ENCODE measurements at regions not wholly inside any gene's neighbourhood (a gene's known extent, or its start where the extent isn't known, plus 50 kb on each side); places are given as distances from the start of the nearest gene placed in this dataset.
"Not testable (repeated sequence)": the region's sequence is repeated elsewhere in the genome, so short reads cannot be mapped to it uniquely, and the experiment has no call there.

GRCh38 chr16:72455743-72456659 is 284.0 kb upstream of the PMFBP1 start:
- no peak for DNase-seq (ENCODE audit: low spot score)

DNA sequence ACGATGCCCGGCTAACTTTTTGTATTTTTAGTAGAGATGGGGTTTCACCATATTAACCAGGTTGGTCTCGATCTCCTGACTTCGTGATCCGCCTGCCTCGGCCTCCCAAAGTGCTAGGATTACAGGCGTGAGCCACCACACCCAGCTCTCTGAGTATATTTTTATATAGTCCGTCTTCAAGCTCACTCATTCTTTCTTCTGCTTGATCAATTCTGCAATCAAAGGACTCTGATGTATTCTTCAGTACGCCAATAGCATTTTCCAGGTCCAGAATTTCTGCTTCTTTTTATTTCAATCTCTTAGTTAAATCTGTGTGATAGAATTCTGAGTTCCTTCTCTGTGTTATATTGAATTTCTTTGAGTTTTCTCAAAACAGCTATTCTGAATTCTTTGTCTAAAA is 281.9 kb upstream of the PMFBP1 start:
- not testable (repeated sequence) for DNase-seq (ENCODE audit: low spot score)

GRCh38 chr16:72444696-72445095 is 272.7 kb upstream of the PMFBP1 start:
- no peak for DNase-seq (ENCODE audit: low spot score)

DNA sequence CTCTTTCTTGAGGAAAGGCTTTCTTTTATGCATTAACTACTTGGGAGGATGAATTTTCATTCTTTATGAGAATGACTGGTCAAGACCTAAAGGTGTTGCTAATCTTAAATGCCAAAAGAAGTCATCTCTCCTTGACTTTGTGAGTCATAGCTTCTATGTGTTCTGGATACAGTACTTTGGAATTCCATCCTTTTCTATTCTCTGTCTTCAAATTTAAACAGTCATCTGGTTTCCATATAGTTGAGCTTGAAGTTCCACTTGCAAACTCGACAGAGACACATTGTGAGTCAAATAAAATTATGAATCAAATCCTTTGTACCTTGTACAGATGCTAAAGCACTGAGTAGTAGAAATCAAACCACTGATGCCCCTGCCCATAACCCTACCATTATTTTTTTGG is 271.9 kb upstream of the PMFBP1 start:
- no peak for DNase-seq (ENCODE audit: low spot score)

GRCh38 chr16:72442385-72443158 is 270.6 kb upstream of the PMFBP1 start:
- no peak for DNase-seq (ENCODE audit: low spot score)

DNA sequence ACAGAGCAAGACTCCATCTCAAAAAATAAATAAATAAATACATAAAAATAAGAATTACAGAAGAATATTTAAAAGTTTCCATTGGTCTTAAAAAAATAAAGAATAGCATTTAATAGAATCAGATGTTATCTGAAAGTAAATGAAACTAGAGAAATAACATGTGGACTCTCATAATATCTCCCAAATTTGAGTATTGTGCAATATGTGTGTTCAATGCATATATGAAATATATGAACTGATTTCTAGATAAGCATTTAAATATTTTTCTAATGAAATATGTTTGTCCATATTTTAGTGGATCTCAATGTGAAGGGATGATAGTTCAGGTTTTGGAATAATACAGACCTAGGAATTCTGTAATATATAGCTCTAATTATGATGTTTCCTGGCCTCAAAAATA is 265.9 kb upstream of the PMFBP1 start:
- DNase-seq (ENCODE audit: low spot score): no peak

GRCh38 chr16:72434159-72434558 is 262.2 kb upstream of the PMFBP1 start:
- DNase-seq (ENCODE audit: low spot score): no peak

DNA sequence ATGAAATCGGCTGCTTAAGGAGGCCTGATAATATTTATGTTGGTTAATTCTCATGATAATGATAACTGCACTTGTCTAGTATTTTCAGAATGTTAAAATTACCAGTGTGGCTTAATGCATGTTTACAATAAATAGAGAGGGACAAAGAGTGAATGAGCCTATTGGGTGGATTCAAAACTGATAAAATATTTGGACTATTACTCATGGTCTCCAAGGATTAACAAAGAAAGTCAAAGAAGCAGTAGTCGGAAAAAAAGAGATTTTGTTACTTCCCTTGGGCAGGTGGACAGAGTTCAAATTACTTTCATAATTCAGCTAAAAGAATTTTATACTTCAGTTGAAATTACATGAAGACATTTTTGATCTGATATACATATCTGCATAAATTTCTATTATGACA is 258.2 kb upstream of the PMFBP1 start:
- no peak for DNase-seq (ENCODE audit: low spot score)

DNA sequence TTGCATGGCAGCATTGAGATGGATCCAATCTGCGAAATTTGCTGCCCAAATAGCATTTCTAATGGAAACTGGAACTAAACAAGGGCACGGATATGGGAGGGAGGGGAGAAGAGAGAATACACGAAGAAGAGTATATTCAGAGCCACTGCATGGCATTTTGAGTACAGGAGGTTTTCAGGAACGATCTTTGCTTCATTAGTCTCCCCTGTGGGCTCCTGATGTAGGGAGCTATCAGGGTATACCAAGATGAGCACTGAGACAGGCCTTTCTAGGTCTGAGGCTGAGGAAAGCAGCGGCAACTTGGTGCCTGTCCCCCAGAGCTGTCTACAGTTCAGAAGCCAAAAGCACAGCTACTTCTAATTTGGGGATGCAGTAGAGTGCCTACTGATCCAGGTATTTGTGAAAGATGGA is 257.7 kb upstream of the PMFBP1 start:
- DNase-seq (ENCODE audit: low spot score): no peak

DNA sequence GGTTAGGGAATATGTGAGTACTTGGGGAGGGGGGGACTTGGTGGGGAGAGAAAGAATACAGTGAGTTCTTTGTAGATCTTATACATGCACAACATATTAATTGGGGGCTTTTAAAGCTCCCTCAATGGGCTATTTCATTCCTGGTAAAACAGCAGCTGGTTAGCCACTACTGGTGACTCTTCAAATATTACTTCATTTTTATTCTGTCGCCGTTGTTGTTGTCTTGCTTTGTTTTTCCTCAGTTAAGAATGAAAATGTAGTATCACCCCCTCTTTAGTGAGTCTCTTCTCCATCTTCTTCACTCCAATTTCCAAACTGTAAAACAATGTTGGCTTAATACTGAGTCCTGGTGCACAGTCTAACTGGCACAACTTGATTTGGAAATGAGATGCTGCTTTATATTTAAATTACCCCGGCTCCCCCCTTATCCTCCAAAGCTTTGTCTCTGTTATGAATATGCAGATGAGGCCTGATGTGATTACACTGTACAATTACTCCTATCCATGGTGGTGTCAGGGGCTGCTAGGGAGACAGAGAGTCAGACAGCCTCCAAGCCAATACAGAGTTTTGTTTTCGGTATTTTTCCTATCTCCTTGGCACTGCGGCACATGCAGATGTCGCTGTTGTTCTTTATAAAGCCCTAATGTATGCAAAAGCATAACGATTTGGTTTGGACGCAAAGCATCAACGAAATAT is 256.9 kb upstream of the PMFBP1 start:
- no peak for DNase-seq (ENCODE audit: low spot score)

DNA sequence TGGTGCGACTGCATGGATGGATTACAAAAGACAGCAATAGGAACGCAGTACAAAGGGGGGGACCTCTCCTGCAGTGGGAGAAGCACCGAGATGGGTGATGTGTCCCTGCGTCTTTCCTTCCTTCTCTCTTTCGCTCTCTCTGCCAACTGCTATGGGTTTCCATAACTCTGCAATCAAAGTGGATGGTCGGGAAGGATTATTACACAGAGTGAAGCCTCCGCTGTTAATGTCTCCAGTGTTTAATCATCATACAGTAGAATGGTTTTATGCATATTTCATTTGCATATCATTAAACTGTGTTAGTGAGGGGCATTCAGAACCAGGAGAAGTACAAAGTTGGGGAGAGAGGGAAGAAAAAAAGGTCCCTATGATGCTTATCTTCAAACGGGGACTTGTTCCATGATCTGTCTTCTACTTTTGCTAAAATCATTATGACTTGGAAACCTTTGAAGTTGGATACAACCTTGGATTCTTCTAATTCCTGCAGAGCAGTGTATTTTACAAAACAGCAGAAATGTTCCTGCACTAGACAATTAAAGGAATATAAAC is 255.9 kb upstream of the PMFBP1 start:
- DNase-seq (ENCODE audit: low spot score): no peak

DNA sequence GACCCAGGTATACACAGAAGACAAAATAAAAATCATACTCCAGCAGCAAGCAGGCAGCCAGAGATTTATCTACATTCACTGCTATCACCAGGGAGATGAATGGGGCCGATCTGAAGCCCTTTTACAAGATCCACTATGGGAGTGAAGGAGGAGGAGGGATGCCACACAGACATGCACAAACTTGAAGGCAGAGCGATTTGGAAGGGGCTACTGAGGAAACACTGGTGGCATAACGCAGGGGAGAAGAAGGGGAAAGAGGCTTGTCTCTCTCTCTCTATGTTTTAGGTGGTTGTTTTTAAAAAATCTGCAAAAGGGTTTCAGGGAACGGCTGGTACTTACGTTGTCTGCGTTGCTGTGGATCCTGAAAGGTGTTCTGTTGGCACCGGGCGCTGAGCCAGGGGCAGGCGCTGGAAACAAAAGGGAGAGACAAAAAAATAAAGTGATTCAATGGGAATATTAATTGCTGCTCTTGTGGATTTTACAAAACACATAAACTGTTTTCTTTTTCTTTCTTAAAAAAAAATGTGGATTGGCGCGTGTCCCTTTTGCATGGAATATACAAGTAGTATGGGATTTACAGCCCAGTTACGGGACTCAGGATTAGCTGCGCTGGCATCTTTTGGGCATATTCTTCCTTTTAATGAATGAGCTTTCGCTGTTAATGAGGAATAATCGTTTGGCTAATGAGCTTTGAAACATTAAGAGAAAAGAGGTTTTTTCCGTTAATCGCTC is 255.3 kb upstream of the PMFBP1 start:
- no peak for DNase-seq (ENCODE audit: low spot score)

GRCh38 chr16:72426386-72426785 is 254.4 kb upstream of the PMFBP1 start:
- no peak for DNase-seq (ENCODE audit: low spot score)

- no peak for DNase-seq (ENCODE audit: low spot score)
These were observed 253.8 kb upstream of the PMFBP1 start for GRCh38 chr16:72425571-72426341.

GRCh38 chr16:72424757-72425156 is 252.8 kb upstream of the PMFBP1 start:
- no peak for DNase-seq (ENCODE audit: low spot score)

GRCh38 chr16:72422308-72422897 is 250.4 kb upstream of the PMFBP1 start:
- no peak for DNase-seq (ENCODE audit: low spot score)

DNA sequence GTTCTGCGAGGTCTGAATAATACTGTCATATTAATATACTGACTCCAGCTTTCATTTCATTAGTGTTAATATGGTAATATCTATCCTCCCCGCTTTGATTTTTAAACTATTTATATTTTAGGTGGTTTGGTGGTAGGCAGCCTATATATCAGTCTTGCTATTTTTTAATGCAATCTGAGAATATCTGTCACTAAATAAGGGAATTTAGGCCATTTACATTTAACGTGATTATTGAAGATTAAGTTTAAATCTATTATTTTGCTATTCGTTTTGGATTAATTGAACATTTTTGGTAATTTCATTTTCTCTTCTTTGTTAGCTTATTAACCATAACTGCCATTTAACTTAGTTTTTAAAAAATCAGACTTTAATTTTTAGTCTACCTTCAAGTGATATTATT is 247.7 kb upstream of the PMFBP1 start:
- DNase-seq (ENCODE audit: low spot score): no peak

DNA sequence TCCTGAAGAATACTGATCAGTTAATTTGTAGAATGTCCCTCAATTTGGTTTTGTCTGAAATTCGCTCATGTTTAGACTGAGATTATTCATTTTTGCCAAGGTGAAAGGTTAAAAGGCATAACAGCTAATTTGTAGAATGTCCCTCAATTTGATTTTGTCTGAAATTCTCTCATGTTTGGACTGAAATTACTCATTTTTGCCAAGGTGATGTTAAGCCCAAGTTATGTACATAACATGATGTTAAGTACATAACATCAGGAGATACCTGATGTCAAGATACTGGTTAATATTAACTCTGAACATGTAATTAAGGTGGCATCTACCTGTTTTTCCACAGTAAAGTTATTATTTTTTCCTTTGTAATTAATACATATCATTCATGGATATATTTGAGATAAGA is 243.4 kb upstream of the PMFBP1 start:
- DNase-seq (ENCODE audit: low spot score): no peak

DNA sequence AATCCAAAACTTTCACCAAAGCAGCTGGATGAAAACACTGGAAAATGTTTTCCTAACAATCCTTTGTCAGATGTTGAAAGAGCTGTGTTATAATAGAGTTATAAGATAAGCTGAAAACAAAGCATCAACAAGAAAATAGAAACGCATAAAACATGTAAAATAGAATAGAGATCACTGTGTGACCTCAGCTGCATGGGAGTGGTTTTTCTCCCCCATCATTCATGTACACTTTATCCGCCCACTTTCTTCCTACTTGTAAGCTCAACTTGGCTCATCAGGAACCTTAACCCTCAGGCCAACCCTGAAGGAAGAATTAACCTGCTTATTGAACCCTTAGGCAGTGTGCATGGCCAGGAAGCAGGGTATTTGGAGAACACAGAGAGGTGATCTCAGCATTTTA is 238.5 kb upstream of the PMFBP1 start:
- DNase-seq (ENCODE audit: low spot score): no peak

- DNase-seq (ENCODE audit: low spot score): no peak
These were observed 237.5 kb upstream of the PMFBP1 start for GRCh38 chr16:72409423-72409822.

DNA sequence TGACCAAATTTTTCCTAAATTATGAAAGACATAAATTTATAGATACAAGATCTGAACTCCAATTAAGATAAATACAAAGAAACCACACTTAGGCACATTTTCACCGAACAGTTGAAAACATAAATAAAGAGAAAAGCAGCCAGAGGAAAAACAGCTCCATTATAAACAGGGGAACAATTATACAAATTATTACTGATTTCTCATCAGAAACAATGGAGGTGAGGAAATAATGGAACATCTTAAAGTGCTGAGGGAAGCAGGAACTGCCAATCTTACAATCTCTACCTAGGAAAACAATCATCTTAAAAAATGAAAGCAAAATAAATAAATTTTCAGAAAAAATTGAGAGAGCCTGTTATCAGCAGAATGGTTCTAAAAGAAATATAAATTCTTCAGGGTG is 234.4 kb upstream of the PMFBP1 start:
- no peak for DNase-seq (ENCODE audit: low spot score)
